HCT116 (cell line): ENCODE measurements at regions not wholly inside any gene's neighbourhood (a gene's known extent, or its start where the extent isn't known, plus 50 kb on each side); places are given as distances from the start of the nearest gene placed in this dataset.

Experiments
- ATAC-seq: fragments of 200-7000 bp; cut with Tn5 transposase; 2 replicates; pipeline ENCODE4 v1.9.1; 2020; ENCODE audit warnings: mild to moderate bottlenecking, moderate library complexity
- BruUV-seq: library from RNA; stranded (reverse); fragments of 400-500 nt; replicated peaks from 2 replicates; lab custom pipeline; 2021; lab: Mats Ljungman, UMichigan
- CTCF ChIA-PET: fragments of 300-600 bp; sonication (Branson Sonifier 250); formaldehyde crosslinking; loops from one replicate; lab custom pipeline; 2021; ENCODE audit warnings: antibody characterized with exemption; lab: Charles Lee
- POLR2A ChIA-PET: fragments of 300-600, 350-600 bp; sonication (Branson Sonifier 250); formaldehyde crosslinking; loops from one replicate; lab custom pipeline; 2021; ENCODE audit warnings: antibody characterized with exemption; lab: Charles Lee
- RAD21 ChIA-PET, 2 experiments: fragments of 300-600 bp; sonication (Branson Sonifier 250); formaldehyde crosslinking; loops; one replicate each; lab custom pipeline; 2023; ENCODE audit warnings: low total read pairs in 2 of 2; ENCODE audit not compliant: uncharacterized antibody in 2 of 2, unreplicated experiment in 2 of 2, low non-redundant PET in 1 of 2; lab: Charles Lee
- DNase-seq: peaks from one replicate; pipeline ENCODE4 v3.0.0-alpha.2; 2010; ENCODE audit warnings: low read depth, low spot score
- H2AFZ ChIP-seq: fragments of 200-600 bp; shearing (Covaris generic), sonication (generic); 2 replicates; pipeline ENCODE4 v1.6.1; 2017; ENCODE audit warnings: low read depth, mixed run types, mixed read lengths, antibody characterized with exemption, low read length; ENCODE audit not compliant: poor library complexity, severe bottlenecking
- H3K27ac ChIP-seq: 2 replicates; pipeline ENCODE4 v1.5.1; 2012; ENCODE audit warnings: low read depth, low read length
- H3K27me3 ChIP-seq: fragments of 200-600 bp; sonication (generic); 2 replicates; pipeline ENCODE4 v1.6.1; 2016; ENCODE audit warnings: mixed run types, low read length, mixed read lengths; ENCODE audit not compliant: insufficient read depth
- H3K36me3 ChIP-seq, 2 experiments: fragments of 200-500 bp in 1 of 2; fragments of 200-600 bp in 1 of 2; sonication (Bioruptor generic) in 1 of 2; sonication (generic) in 1 of 2; 2 replicates each; pipeline versions ENCODE4 v1.5.1 to v1.6.1; 2014 to 2016; ENCODE audit warnings: low read length in 2 of 2, inconsistent platforms in 1 of 2, mixed read lengths in 1 of 2, mixed run types in 1 of 2; ENCODE audit not compliant: insufficient read depth in 2 of 2, control insufficient read depth in 1 of 2
- H3K4me1 ChIP-seq, 2 experiments: fragments of 200-600 bp in 1 of 2; sonication (generic) in 1 of 2; 2 replicates each; pipeline versions ENCODE4 v1.5.1 to v1.6.1; 2012 to 2017; ENCODE audit warnings: low read length in 2 of 2, inconsistent platforms in 1 of 2, mild to moderate bottlenecking in 1 of 2, mixed read lengths in 1 of 2, mixed run types in 1 of 2, moderate library complexity in 1 of 2; ENCODE audit not compliant: insufficient read depth in 2 of 2, control insufficient read depth in 1 of 2
- H3K4me2 ChIP-seq: fragments of 200-600 bp; sonication (generic); 2 replicates; pipeline ENCODE4 v1.6.1; 2017; ENCODE audit warnings: mixed run types, low read length, mixed read lengths
- H3K4me3 ChIP-seq, 2 experiments: fragments of 200-600 bp in 1 of 2; sonication (generic) in 1 of 2; replicated peaks in 1 of 2; 2 replicates each; pipeline ENCODE4 v1.5.1; 2011 to 2016; ENCODE audit warnings: low read length in 2 of 2, control low read depth in 1 of 2, low read depth in 1 of 2, mild to moderate bottlenecking in 1 of 2, mixed read lengths in 1 of 2, mixed run types in 1 of 2
- H3K79me2 ChIP-seq: fragments of 200-600 bp; sonication (generic); 2 replicates; pipeline ENCODE4 v1.6.1; 2017; ENCODE audit warnings: mild to moderate bottlenecking, mixed run types, low read length, moderate library complexity, mixed read lengths; ENCODE audit not compliant: insufficient read depth
- H3K9ac ChIP-seq: fragments of 200-600 bp; sonication (generic); 2 replicates; pipeline ENCODE4 v1.6.1; 2016; ENCODE audit warnings: low read length, mixed read lengths
- H3K9me2 ChIP-seq: fragments of 200-600 bp; sonication (generic), shearing (Covaris generic); 2 replicates; pipeline ENCODE4 v1.6.1; 2017; ENCODE audit warnings: mixed run types, mild to moderate bottlenecking, moderate library complexity; ENCODE audit not compliant: insufficient read depth
- H3K9me3 ChIP-seq, 2 experiments: fragments of 200-500 bp in 1 of 2; fragments of 200-600 bp in 1 of 2; sonication (Bioruptor generic) in 1 of 2; sonication (generic) in 1 of 2; 2 replicates each; pipeline ENCODE4 v1.6.1; 2014 to 2017; ENCODE audit warnings: low read length in 2 of 2, mixed read lengths in 2 of 2, inconsistent platforms in 1 of 2, low read depth in 1 of 2, mild to moderate bottlenecking in 1 of 2, mixed run types in 1 of 2, moderate library complexity in 1 of 2; ENCODE audit not compliant: control insufficient read depth in 1 of 2, insufficient read depth in 1 of 2
- H4K20me1 ChIP-seq: fragments of 200-600 bp; sonication (generic), shearing (Covaris generic); 2 replicates; pipeline ENCODE4 v1.6.1; 2017; ENCODE audit warnings: mixed run types, mild to moderate bottlenecking, moderate library complexity; ENCODE audit not compliant: insufficient read depth
- CBX3 ChIP-seq: IDR thresholded peaks from 2 replicates; pipeline ENCODE4 v1.6.1; 2012; ENCODE audit warnings: low read depth
- CEBPB ChIP-seq: IDR thresholded peaks from 2 replicates; pipeline ENCODE4 v1.6.1; 2012; ENCODE audit warnings: low read depth
- CTCF ChIP-seq, 3 experiments: fragments of 200-600 bp in 1 of 3; sonication (generic) in 1 of 3; IDR thresholded peaks in 2 of 3; conservative IDR thresholded peaks in 1 of 3; 2 replicates each; pipeline ENCODE4 v1.5.1; 2012 to 2017; ENCODE audit warnings: low read depth in 2 of 3, low read length in 2 of 3, antibody characterized with exemption in 1 of 3, borderline replicate concordance in 1 of 3, control low read depth in 1 of 3, mild to moderate bottlenecking in 1 of 3, mixed read lengths in 1 of 3, mixed run types in 1 of 3, moderate library complexity in 1 of 3; ENCODE audit not compliant: insufficient read depth in 1 of 3
- ELF1 ChIP-seq: IDR thresholded peaks from 2 replicates; pipeline ENCODE4 v1.6.1; 2012; ENCODE audit warnings: low read depth, borderline replicate concordance
- EZH2 ChIP-seq: fragments of 200-600 bp; sonication (generic); IDR thresholded peaks from 2 replicates; pipeline ENCODE4 v1.6.1; 2017; ENCODE audit warnings: antibody characterized with exemption, mixed run types
- EZH2phosphoT487 ChIP-seq: fragments of 200-600 bp; IDR thresholded peaks from 2 replicates; pipeline ENCODE4 v1.6.1; 2018; ENCODE audit warnings: antibody characterized with exemption, borderline replicate concordance
- FOSL1 ChIP-seq: IDR thresholded peaks from 2 replicates; pipeline ENCODE4 v1.6.1; 2012; ENCODE audit warnings: low read depth
- POLR2AphosphoS5 ChIP-seq: IDR thresholded peaks from 2 replicates; pipeline ENCODE4 v1.6.1; 2011; ENCODE audit warnings: mild to moderate bottlenecking, low read depth, low read length, moderate library complexity
- RAD21 ChIP-seq: IDR thresholded peaks from 2 replicates; pipeline ENCODE4 v1.6.1; 2012; ENCODE audit warnings: low read depth, mild to moderate bottlenecking
- SIN3A ChIP-seq: IDR thresholded peaks from 2 replicates; pipeline ENCODE4 v1.6.1; 2012; ENCODE audit warnings: low read depth
- SP1 ChIP-seq: IDR thresholded peaks from 2 replicates; pipeline ENCODE4 v1.6.1; 2012; ENCODE audit warnings: low read depth
- SRF ChIP-seq: IDR thresholded peaks from 2 replicates; pipeline ENCODE4 v1.6.1; 2012; ENCODE audit warnings: low read depth
- TCF7L2 ChIP-seq: IDR thresholded peaks from 2 replicates; pipeline ENCODE4 v1.7.0; 2011; ENCODE audit warnings: borderline replicate concordance, inconsistent platforms; ENCODE audit not compliant: insufficient read depth, insufficient read length; ENCODE audit errors: extremely low read depth
- YY1 ChIP-seq: IDR thresholded peaks from 2 replicates; pipeline ENCODE4 v1.6.1; 2011; ENCODE audit warnings: low read length, low read depth, moderate library complexity, mild to moderate bottlenecking; ENCODE audit not compliant: insufficient replicate concordance; ENCODE audit errors: extremely low read depth
- intact Hi-C: fragments of 100-400 bp; cut with micrococcal nuclease; formaldehyde crosslinking; loops from 2 replicates; pipeline ENCODE4 v1.10.0; 2022
- TF ChIP-seq, protein P1 (sequence below): IDR thresholded peaks from 2 replicates; pipeline ENCODE4 v1.6.1; 2011; ENCODE audit warnings: mild to moderate bottlenecking, low read length, moderate library complexity; ENCODE audit not compliant: insufficient replicate concordance; ENCODE audit errors: extremely low read depth

- ChIA-PET CTCF (no interaction called here), POLR2A (no interaction called here), RAD21 (no interaction called here)
- DNase-seq, result no peak
- Histone ChIP-seq H3K27me3 (peaks cover 12% of the 10 kb centered on the region; the same call in 1 of the 2 replicates), H3K9me2 (no peaks in the 10 kb centered on the region), H4K20me1 (no peaks in the 10 kb centered on the region), H3K4me2 (no peak overlapping the region), H2AFZ (no peak overlapping the region), H3K36me3 (no peaks in the 10 kb centered on the region), H3K9ac (no peak overlapping the region), H3K27ac (no peak overlapping the region), H3K79me2 (no peaks in the 10 kb centered on the region), H3K4me3 (no peak overlapping the region), H3K9me3 (no peaks in the 10 kb centered on the region), H3K4me1 (no peaks in the 10 kb centered on the region)
- intact Hi-C loops, result no loop called here
- ATAC-seq, result no peak
- TF ChIP-seq, protein P1, sequence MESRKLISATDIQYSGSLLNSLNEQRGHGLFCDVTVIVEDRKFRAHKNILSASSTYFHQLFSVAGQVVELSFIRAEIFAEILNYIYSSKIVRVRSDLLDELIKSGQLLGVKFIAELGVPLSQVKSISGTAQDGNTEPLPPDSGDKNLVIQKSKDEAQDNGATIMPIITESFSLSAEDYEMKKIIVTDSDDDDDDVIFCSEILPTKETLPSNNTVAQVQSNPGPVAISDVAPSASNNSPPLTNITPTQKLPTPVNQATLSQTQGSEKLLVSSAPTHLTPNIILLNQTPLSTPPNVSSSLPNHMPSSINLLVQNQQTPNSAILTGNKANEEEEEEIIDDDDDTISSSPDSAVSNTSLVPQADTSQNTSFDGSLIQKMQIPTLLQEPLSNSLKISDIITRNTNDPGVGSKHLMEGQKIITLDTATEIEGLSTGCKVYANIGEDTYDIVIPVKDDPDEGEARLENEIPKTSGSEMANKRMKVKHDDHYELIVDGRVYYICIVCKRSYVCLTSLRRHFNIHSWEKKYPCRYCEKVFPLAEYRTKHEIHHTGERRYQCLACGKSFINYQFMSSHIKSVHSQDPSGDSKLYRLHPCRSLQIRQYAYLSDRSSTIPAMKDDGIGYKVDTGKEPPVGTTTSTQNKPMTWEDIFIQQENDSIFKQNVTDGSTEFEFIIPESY, result no peak
- TF ChIP-seq CEBPB, result no peak
- no peak for TF ChIP-seq ELF1
- TF ChIP-seq SP1, result no peak
- TF ChIP-seq EZH2phosphoT487, result no peak
- TF ChIP-seq TCF7L2, result no peak
- TF ChIP-seq SIN3A, result no peak
- no peak for TF ChIP-seq EZH2
- TF ChIP-seq POLR2AphosphoS5, result no peak
- no peak for TF ChIP-seq CBX3
- TF ChIP-seq SRF, result no peak
- TF ChIP-seq YY1, result no peak
- TF ChIP-seq FOSL1, result no peak
- no peak for TF ChIP-seq CTCF (IDR thresholded peaks at IDR 0.05 in 2 of 3, conservative IDR thresholded peaks at IDR 0.05 in 1 of 3; ENCODE audit: borderline replicate concordance in 1 of 3, insufficient read depth in 1 of 3, low read depth in 2 of 3, low read length in 2 of 3)
- TF ChIP-seq RAD21, result no peak
- no TSS peak for BruUV-seq
These were observed 306.7 kb upstream of the SLC24A2 start for GRCh38 chr9:20095430-20096092.
